SK-N-SH (cell line): ENCODE measurements at regions not wholly inside any gene's neighbourhood (a gene's known extent, or its start where the extent isn't known, plus 50 kb on each side); places are given as distances from the start of the nearest gene placed in this dataset.

ENCODE experiments used
- CTCF ChIA-PET: fragments of 300-600, 350-600 bp; formaldehyde crosslinking; extraction: SDS; loops from one replicate; lab custom pipeline; 2021; lab: Yijun Ruan, JAX
- POLR2A ChIA-PET: fragments of 350-600 bp; sonication (Branson Sonifier 250); formaldehyde crosslinking; extraction: SDS; loops from one replicate; lab custom pipeline; 2020; ENCODE audit warnings: antibody characterized with exemption, inconsistent platforms; lab: Yijun Ruan, JAX
- DNase-seq: peaks from one replicate; pipeline ENCODE4 v3.0.0; 2012
- H2AFZ ChIP-seq: fragments of 200-600 bp; sonication (generic); 2 replicates; pipeline ENCODE4 v1.8.1; 2016; ENCODE audit warnings: antibody characterized with exemption, mild to moderate bottlenecking, low read depth
- H3F3A ChIP-seq: fragments of 200-600 bp; sonication (generic); replicated peaks from 2 replicates; pipeline ENCODE3; 2016; ENCODE audit warnings: antibody characterized with exemption, mild to moderate bottlenecking; ENCODE audit not compliant: insufficient read depth
- H3K27ac ChIP-seq, 2 experiments: fragments of 200-500 bp in 1 of 2; fragments of 200-600 bp in 1 of 2; sonication (Bioruptor generic) in 1 of 2; sonication (generic), shearing (Covaris generic) in 1 of 2; 2 replicates each; pipeline versions ENCODE4 v1.5.1 to v1.6.1; 2014 to 2016; ENCODE audit warnings: low read depth in 2 of 2, inconsistent platforms in 1 of 2, low read length in 1 of 2, mild to moderate bottlenecking in 1 of 2, mixed read lengths in 1 of 2
- H3K27me3 ChIP-seq: fragments of 200-600 bp; sonication (generic), shearing (Covaris generic); 2 replicates; pipeline ENCODE4 v1.6.1; 2016; ENCODE audit warnings: mixed run types; ENCODE audit not compliant: insufficient read depth
- H3K36me3 ChIP-seq, 2 experiments: fragments of 200-500 bp in 1 of 2; fragments of 200-600 bp in 1 of 2; sonication (Bioruptor generic) in 1 of 2; sonication (generic) in 1 of 2; replicated peaks in 1 of 2; 2 replicates each; pipeline versions ENCODE3 to v1.5.1; 2014 to 2016; ENCODE audit warnings: low read length in 1 of 2, mild to moderate bottlenecking in 1 of 2; ENCODE audit not compliant: insufficient read depth in 2 of 2, control insufficient read depth in 1 of 2
- H3K4me1 ChIP-seq, 2 experiments: fragments of 200-500 bp in 1 of 2; fragments of 200-600 bp in 1 of 2; sonication (Bioruptor generic) in 1 of 2; sonication (generic), shearing (Covaris generic) in 1 of 2; 2 replicates each; pipeline versions ENCODE4 v1.5.1 to v1.6.1; 2014 to 2016; ENCODE audit warnings: low read depth in 1 of 2, low read length in 1 of 2, mixed run types in 1 of 2; ENCODE audit not compliant: insufficient read depth in 2 of 2, control insufficient read depth in 1 of 2
- H3K4me2 ChIP-seq: fragments of 200-600 bp; sonication (generic), shearing (Covaris generic); 2 replicates; pipeline ENCODE4 v1.6.1; 2017; ENCODE audit warnings: mixed run types
- H3K4me3 ChIP-seq, 2 experiments: fragments of 200-500 bp in 1 of 2; fragments of 200-600 bp in 1 of 2; sonication (Bioruptor generic) in 1 of 2; sonication (generic), shearing (Covaris generic) in 1 of 2; 2 replicates each; pipeline versions ENCODE4 v1.5.1 to v1.8.1; 2014 to 2016; ENCODE audit warnings: low read depth in 2 of 2, inconsistent platforms in 1 of 2, low read length in 1 of 2, mild to moderate bottlenecking in 1 of 2, mixed read lengths in 1 of 2, moderate library complexity in 1 of 2
- H3K79me2 ChIP-seq: fragments of 200-600 bp; sonication (generic); 2 replicates; pipeline ENCODE4 v1.8.1; 2017; ENCODE audit warnings: mild to moderate bottlenecking; ENCODE audit not compliant: insufficient read depth
- H3K9ac ChIP-seq: fragments of 200-600 bp; sonication (generic); 2 replicates; pipeline ENCODE4 v1.6.1; 2017; ENCODE audit warnings: mixed run types
- H3K9me2 ChIP-seq: fragments of 200-600 bp; sonication (generic); 2 replicates; pipeline ENCODE4 v1.6.1; 2017; ENCODE audit warnings: mixed run types
- H3K9me3 ChIP-seq: fragments of 200-600 bp; sonication (generic); 2 replicates; pipeline ENCODE4 v1.6.1; 2017; ENCODE audit warnings: mixed run types, mild to moderate bottlenecking, moderate library complexity
- H4K20me1 ChIP-seq: fragments of 200-600 bp; sonication (generic); 2 replicates; pipeline ENCODE4 v1.6.1; 2017; ENCODE audit warnings: mild to moderate bottlenecking, mixed run types; ENCODE audit not compliant: insufficient read depth
- CHD2 ChIP-seq: fragments of 150-350 bp; IDR thresholded peaks from 2 replicates; pipeline ENCODE4 v1.6.1; 2018; ENCODE audit warnings: low read length; ENCODE audit not compliant: partially characterized antibody
- EZH2phosphoT487 ChIP-seq: fragments of 200-600 bp; sonication (generic); IDR thresholded peaks from 2 replicates; pipeline ENCODE4 v1.6.1; 2017; ENCODE audit warnings: low read depth, mixed run types, mild to moderate bottlenecking, antibody characterized with exemption, moderate library complexity, borderline replicate concordance
- GABPA ChIP-seq: IDR thresholded peaks from 2 replicates; pipeline ENCODE4 v1.4.0; 2012; ENCODE audit warnings: low read depth, mild to moderate bottlenecking
- MAX ChIP-seq: IDR thresholded peaks from 2 replicates; pipeline ENCODE4 v1.4.0; 2012; ENCODE audit warnings: low read depth
- MEF2A ChIP-seq: IDR thresholded peaks from 2 replicates; pipeline ENCODE4 v1.4.0; 2012; ENCODE audit warnings: low read depth, borderline replicate concordance
- NFIC ChIP-seq: IDR thresholded peaks from 2 replicates; pipeline ENCODE4 v1.4.0; 2012; ENCODE audit warnings: borderline replicate concordance
- NRF1 ChIP-seq: IDR thresholded peaks from 2 replicates; pipeline ENCODE4 v1.6.1; 2012; ENCODE audit warnings: low read depth, mild to moderate bottlenecking, low read length
- POLR2AphosphoS5 ChIP-seq: IDR thresholded peaks from 2 replicates; pipeline ENCODE4 v1.6.1; 2012; ENCODE audit warnings: low read depth, low read length
- RAD21 ChIP-seq: IDR thresholded peaks from 2 replicates; pipeline ENCODE4 v1.6.1; 2012; ENCODE audit warnings: mild to moderate bottlenecking, low read length
- WGBS: methylation state at CpG from one replicate; pipeline ENCODE4 v1.1.6; 2017; ENCODE audit warnings: low lambda C conversion rate; 5-methylcytosine and 5-hydroxymethylcytosine counted together
- TF ChIP-seq, protein P1 (sequence below): IDR thresholded peaks from 2 replicates; pipeline ENCODE4 v1.4.0; 2012; ENCODE audit warnings: low read depth, borderline replicate concordance
- TF ChIP-seq, protein P2 (sequence below): fragments of 200-600 bp; sonication (generic); IDR thresholded peaks from 2 replicates; pipeline ENCODE4 v1.6.1; 2017; ENCODE audit warnings: antibody characterized with exemption, mild to moderate bottlenecking, moderate library complexity
- TF ChIP-seq, protein P3 (sequence below): IDR thresholded peaks from 2 replicates; pipeline ENCODE4 v1.6.1; 2012; ENCODE audit warnings: mild to moderate bottlenecking, low read depth, low read length, moderate library complexity

GRCh38 chr11:122556605-122557004 is 98.9 kb upstream of the UBASH3B start:
- no peak overlapping the region for H2AFZ ChIP-seq

GRCh38 chr11:122538060-122538459 is 117.5 kb upstream of the UBASH3B start:
- no peaks in the 10 kb centered on the region for H3F3A ChIP-seq

More at GRCh38 chr11:122556605-122557004, 98.9 kb upstream of the UBASH3B start:
- Histone ChIP-seq H3K9ac (no peak overlapping the region), H3K9me2 (no peaks in the 10 kb centered on the region), H3K4me2 (no peak overlapping the region), H3K79me2 (no peaks in the 10 kb centered on the region), H3K36me3 (no peaks in the 10 kb centered on the region), H3K27me3 (no peaks in the 10 kb centered on the region), H3F3A (no peaks in the 10 kb centered on the region), H3K4me3 (no peak overlapping the region), H4K20me1 (no peaks in the 10 kb centered on the region), H3K4me1 (no peaks in the 10 kb centered on the region), H3K27ac (no peak overlapping the region), H3K9me3 (no peaks in the 10 kb centered on the region)
- no peak for DNase-seq
- WGBS = 89% methylated on average over 18 of the region's 34 CpGs
- POLR2A ChIA-PET = no interaction called here
- CTCF ChIA-PET = interaction anchor here (0.9 kb wide), 1 partner anchor 24 kb away, joined by 4 read pairs; no protein-coding TSS in a partner anchor
- TF ChIP-seq EZH2phosphoT487 = no peak

More at GRCh38 chr11:122538060-122538459, 117.5 kb upstream of the UBASH3B start:
- peaks cover 18% of the 10 kb centered on the region for H3K9me3 ChIP-seq
- no peaks in the 10 kb centered on the region for H3K27me3 ChIP-seq
- no peaks in the 10 kb centered on the region for H4K20me1 ChIP-seq
- CTCF ChIA-PET = no interaction called here
- H3K36me3 ChIP-seq = no peaks in the 10 kb centered on the region
- H2AFZ ChIP-seq = no peak overlapping the region
- H3K4me3 ChIP-seq = no peak overlapping the region
- H3K9me2 ChIP-seq = no peaks in the 10 kb centered on the region
- H3K27ac ChIP-seq = no peak overlapping the region
- TF ChIP-seq POLR2AphosphoS5 (no peak), GABPA (no peak), NFIC (no peak), MEF2A (no peak), RAD21 (no peak), NRF1 (no peak), CHD2 (no peak), MAX (no peak)
- TF ChIP-seq, protein P1, sequence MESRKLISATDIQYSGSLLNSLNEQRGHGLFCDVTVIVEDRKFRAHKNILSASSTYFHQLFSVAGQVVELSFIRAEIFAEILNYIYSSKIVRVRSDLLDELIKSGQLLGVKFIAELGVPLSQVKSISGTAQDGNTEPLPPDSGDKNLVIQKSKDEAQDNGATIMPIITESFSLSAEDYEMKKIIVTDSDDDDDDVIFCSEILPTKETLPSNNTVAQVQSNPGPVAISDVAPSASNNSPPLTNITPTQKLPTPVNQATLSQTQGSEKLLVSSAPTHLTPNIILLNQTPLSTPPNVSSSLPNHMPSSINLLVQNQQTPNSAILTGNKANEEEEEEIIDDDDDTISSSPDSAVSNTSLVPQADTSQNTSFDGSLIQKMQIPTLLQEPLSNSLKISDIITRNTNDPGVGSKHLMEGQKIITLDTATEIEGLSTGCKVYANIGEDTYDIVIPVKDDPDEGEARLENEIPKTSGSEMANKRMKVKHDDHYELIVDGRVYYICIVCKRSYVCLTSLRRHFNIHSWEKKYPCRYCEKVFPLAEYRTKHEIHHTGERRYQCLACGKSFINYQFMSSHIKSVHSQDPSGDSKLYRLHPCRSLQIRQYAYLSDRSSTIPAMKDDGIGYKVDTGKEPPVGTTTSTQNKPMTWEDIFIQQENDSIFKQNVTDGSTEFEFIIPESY = no peak
- TF ChIP-seq, protein P2, sequence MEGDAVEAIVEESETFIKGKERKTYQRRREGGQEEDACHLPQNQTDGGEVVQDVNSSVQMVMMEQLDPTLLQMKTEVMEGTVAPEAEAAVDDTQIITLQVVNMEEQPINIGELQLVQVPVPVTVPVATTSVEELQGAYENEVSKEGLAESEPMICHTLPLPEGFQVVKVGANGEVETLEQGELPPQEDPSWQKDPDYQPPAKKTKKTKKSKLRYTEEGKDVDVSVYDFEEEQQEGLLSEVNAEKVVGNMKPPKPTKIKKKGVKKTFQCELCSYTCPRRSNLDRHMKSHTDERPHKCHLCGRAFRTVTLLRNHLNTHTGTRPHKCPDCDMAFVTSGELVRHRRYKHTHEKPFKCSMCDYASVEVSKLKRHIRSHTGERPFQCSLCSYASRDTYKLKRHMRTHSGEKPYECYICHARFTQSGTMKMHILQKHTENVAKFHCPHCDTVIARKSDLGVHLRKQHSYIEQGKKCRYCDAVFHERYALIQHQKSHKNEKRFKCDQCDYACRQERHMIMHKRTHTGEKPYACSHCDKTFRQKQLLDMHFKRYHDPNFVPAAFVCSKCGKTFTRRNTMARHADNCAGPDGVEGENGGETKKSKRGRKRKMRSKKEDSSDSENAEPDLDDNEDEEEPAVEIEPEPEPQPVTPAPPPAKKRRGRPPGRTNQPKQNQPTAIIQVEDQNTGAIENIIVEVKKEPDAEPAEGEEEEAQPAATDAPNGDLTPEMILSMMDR = no peak
- TF ChIP-seq, protein P3, sequence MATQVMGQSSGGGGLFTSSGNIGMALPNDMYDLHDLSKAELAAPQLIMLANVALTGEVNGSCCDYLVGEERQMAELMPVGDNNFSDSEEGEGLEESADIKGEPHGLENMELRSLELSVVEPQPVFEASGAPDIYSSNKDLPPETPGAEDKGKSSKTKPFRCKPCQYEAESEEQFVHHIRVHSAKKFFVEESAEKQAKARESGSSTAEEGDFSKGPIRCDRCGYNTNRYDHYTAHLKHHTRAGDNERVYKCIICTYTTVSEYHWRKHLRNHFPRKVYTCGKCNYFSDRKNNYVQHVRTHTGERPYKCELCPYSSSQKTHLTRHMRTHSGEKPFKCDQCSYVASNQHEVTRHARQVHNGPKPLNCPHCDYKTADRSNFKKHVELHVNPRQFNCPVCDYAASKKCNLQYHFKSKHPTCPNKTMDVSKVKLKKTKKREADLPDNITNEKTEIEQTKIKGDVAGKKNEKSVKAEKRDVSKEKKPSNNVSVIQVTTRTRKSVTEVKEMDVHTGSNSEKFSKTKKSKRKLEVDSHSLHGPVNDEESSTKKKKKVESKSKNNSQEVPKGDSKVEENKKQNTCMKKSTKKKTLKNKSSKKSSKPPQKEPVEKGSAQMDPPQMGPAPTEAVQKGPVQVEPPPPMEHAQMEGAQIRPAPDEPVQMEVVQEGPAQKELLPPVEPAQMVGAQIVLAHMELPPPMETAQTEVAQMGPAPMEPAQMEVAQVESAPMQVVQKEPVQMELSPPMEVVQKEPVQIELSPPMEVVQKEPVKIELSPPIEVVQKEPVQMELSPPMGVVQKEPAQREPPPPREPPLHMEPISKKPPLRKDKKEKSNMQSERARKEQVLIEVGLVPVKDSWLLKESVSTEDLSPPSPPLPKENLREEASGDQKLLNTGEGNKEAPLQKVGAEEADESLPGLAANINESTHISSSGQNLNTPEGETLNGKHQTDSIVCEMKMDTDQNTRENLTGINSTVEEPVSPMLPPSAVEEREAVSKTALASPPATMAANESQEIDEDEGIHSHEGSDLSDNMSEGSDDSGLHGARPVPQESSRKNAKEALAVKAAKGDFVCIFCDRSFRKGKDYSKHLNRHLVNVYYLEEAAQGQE = no peak
- no peak overlapping the region for H3K9ac ChIP-seq
- H3K79me2 ChIP-seq = no peaks in the 10 kb centered on the region
- 68% methylated on average over 3 of the region's 3 CpGs for WGBS
- DNase-seq = no peak
- POLR2A ChIA-PET = no interaction called here
- H3K4me1 ChIP-seq = no peaks in the 10 kb centered on the region
- H3K4me2 ChIP-seq = no peak overlapping the region
